ENCODE measurements at regions not wholly inside any gene's neighbourhood (a gene's known extent, or its start where the extent isn't known, plus 50 kb on each side); places are given as distances from the start of the nearest gene placed in this dataset.
"Not testable (repeated sequence)": the region's sequence is repeated elsewhere in the genome, so short reads cannot be mapped to it uniquely, and the experiment has no call there.

DNA sequence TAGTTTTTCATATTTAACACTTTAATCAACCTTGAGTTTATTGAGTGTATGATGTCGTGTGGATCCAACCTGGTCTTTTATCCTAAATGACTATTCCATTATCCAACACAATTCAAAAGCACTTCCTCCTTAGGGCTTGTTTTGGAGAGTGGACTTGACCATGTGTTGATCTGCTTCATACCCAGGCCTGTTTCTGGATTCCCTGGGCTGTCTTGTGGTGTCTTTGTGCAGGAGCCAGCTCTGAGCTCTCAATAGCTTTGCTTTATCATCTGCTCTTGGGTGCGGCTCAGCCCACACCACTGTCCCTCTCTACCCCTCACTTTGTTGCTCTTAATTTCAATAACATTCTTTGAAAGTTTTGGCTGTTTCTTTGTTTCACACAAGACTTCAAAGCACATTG lies 70.9 kb upstream of the CHST15 start:
- DNase-seq (ENCODE audit: low spot score), result no peak

DNA sequence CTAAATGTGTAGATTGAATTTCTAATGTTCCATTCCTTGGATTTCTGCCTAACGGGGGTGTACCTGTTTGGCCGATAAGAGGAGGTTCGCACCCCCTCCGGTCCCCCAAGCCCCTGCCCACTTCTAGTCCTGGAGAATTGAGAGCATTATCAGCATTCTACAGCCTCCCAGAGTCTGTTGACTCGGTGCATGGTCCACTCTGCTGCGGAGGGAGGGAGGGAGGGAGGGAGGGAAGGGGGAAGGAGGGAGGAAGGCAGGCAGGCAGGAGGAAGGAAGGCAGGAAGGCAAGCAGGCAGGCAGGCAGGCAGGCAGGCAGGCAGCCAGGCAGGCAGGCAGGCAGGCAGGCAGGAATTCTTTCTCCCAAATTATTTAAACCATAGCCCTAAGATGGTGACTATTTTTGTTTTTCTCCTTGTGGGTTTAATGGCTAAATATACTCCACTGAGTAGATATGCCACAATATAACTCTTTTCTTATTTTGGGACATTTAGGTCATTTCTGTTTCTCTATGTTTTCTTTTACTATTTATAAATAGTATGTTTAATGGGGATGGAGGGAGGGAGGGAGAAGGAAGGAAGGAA lies 69.5 kb upstream of the CHST15 start:
- no peak for DNase-seq (ENCODE audit: low spot score)

DNA sequence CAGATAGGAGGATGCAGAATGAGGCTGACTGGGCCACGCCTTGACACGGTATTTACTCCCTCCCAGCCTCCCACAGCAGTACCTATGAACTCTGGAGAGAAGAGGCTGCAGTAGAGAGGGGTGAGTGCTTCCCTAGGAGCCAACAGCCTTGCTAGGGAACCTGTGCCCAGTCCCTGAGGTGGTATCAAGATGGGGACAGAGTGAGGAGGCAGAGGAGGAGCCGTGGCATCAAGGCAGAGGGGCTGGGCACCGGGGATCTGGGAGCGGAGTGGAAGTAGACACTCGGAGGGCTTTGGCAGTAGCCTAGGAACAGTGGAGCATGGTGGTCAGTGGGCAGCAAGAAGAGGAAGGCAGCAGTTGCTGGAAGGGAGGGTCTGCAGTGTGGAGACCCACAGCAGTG lies 68.7 kb upstream of the CHST15 start:
- no peak for DNase-seq (ENCODE audit: low spot score)

DNA sequence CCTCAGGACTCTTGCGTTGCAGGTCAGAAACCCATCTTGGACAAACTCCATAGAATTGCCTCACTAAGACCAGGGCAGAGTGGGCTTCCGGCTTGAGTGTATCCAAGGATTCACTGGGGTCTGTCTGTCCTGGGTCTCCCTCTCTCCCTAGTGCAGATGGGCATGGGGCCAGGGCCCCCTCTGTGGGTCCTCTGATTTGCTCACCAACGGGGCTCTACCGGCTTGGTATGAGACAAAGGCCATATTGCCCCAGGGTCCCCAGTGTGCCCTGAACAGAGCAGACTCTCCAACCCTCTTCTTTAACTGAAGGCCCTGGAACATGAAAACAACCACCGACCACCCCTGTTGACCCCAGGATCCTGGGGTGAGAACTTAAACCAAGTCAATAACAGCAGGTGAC lies 68.2 kb upstream of the CHST15 start:
- no peak for DNase-seq (ENCODE audit: low spot score)

DNA sequence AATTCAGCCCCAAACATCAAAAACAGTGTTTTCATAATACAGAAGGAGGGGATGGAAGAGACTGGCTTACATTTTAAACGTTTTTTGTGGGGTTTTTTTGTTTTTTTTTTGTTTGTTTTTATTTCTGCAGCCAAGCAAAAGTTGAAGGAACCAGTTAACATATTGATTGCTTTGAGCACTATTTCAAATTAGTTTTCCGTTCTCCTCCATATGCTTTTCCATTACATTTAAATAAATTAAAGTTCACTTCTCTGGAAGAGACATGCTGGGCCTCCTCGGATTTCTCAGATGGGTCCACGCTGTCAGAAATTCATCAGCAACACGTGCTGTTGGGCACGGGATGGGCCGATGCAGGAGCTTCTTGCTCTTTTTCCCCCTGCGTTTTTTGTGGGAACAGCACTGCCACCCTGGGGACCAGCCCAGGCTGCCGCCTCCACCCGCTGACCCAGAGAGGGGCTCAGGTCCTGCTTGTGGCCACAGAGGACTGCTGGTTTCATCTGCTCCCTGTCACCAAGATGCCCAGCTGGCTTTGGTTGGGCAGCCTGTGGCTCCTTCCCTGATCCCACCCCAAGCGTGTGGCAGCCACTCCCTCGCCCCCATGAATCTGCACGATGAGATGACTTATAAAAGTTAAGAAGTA lies 67.7 kb upstream of the CHST15 start:
- no peak for DNase-seq (ENCODE audit: low spot score)

DNA sequence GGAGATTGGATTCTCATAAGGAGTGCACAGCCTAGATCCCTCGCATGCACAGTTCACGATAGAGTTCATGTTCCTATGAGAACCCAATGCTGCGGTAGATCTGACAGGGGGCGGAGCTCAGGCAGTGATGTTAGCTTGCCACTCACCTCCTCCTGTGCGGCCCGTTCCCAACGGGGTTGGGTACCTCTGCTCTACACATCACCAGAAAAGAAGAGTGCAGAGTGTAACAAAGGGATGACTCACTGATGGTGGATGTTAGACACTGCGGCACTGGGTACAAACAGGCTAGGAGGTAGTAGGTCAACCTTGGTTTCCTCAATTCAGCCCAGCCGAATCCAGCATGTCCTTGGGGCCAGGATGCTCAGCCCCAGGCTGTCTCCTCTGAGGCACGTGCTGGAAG lies 66.8 kb upstream of the CHST15 start:
- DNase-seq (ENCODE audit: low spot score), result no peak

DNA sequence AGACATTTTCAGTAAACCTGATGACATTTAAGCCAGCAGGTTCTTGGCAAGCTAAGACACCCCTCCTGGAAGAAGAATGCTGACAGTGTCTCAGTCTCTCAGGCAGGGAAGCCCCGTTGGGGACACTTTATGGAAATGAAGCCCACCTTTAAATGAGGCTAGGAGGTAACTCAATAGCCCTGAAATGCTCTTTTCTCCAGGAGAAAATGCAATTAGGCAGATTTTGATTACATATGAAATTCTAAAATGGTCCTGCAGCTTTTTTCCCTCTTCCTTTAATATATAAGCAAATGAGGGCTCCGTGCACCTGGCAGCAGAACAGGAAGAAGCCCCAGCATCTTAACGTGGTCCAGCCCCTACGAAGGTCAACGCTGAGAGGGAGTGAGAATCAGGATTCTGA lies 65.8 kb upstream of the CHST15 start:
- no peak for DNase-seq (ENCODE audit: low spot score)

DNA sequence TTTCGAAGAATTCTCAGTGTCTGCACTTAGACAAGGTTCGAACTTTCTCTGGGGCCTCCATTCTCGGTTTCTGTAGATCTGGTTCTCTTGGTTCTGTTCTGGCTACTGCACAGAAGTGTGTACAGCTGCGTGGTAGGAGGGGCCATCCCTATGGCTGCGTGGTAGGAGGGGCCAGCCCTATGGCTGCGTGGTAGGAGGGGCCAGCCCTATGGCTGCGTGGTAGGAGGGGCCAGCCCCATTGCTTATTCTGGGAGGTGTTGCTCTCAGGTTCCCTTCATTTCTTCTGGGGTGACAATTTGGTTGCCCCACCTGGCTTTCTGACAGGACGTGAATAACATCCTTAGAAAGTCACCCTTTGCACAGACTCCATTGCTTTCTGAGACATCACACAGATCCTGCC lies 65.2 kb upstream of the CHST15 start:
- no peak for DNase-seq (ENCODE audit: low spot score)

DNA sequence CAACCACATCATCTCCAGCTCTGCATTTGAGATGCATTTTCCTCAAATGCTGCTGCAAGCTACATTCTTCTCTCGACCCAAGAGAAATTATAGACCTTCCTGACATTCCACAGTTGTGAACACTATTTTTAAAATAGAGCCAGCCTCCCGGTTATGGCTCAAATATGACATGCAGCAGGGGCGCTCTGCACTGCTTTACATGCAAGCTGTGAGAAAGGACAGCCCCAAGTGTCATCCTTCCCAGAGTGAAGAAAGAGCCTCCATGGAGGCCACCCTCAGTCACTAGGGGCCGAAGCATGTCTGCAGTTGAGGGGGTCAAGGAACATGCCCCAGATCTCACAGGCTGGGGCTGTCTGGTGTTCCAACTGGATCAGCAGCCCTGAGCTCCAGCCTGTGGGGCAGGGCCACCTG lies 63.9 kb upstream of the CHST15 start:
- no peak for DNase-seq (ENCODE audit: low spot score)

DNA sequence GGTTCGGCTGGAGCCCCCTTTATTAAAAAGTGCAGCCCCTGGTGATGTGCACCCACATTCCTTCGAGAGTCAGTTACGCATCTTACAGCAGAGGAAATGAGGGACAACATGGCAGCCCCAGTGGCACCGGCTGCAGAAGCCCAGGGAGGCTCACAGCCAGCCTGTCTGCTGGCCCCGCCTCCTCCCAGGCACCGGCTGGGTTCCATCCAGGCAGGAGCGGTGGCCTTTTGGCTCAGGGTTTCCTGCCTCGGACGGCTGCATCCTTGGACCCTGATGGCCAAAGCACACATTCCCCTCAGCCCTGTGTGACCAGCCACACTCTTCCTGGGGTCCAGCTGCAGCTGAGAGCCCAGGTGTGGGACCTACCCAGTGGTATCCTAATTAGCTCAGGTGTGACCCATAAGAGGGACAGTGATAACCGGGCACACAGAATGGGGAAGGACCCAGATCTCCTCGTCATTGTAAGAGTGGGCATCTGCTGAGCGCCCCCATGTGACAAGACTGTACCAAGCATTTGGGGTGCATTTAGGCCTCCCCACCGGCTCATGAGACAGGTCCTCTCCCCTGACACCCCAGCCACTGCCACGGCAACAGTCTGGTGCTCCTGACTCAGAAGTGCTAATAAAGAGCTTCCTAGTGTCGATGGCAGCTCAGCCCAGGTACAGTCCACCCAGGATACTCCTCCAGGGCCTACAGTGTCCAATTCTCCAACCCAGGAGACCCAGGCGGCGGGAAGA lies 63.3 kb upstream of the CHST15 start:
- DNase-seq (ENCODE audit: low spot score), result no peak

DNA sequence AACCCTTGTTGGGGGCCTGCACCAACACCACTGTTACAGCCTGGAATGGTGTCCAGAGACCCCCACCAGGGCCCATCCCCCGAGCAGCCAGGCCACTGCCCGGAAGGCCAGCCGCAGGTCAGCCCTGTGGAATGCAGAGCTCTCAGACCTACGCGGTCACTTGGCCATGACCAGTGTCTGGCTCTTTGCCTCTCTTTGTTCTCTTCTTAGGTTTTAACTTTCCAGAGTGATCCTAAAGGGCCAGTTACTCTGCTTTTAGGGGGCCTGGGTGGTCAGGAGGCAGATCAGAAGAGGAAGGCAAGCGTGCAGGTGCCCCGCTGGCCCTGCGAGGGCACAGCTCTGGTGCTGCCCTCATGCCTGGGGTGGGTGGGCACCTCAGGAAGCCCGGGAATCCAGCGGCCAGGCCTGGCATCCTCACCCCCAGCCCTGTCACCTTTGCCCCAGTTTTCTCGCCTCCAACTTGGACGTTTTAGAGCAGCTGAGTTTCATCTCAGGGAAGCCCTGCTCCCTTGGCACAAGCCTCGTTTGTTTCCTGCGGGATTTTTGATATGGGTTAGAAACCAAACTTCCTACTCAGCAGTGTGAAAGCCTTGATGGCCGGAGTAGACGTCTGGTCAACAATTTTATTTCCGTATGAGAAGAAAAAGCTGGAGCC lies 62.5 kb upstream of the CHST15 start:
- DNase-seq (ENCODE audit: low spot score), result no peak

DNA sequence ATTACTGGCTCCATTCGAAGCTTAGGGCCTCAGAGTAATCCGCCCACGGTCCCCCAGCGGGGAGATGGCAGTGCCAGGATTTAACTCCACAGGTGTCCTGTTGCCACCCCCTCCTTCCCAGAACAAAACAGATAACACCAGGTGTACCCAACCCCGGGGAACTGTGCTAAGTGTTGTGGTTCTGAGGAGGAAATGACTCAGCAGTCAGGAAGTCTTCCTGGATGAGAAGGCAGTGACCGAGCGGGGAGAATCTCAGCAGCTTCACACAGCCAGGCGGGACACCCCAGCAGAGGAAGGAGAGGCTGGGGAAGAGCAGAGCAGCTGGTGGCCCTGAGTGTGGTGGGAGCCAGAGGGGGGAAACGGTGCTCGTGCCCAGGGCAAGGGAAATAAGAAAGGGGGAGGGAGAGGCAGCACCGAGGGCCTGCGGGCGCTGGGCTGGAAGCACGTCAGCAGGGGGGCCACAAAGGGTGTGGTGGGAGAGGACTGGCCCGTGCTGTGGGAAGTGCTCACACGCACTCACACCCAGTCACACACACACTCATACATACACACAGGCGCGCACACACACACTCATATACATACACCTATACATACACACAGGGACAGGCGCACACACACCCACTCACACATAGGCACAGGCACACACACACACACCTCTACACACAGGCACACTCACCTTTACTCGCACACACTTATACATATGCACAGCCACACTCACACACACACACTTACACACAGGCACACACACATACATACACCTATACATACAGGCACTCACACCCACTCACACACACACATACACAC lies 59.8 kb upstream of the CHST15 start:
- DNase-seq (ENCODE audit: low spot score), result peak; percentile 63

DNA sequence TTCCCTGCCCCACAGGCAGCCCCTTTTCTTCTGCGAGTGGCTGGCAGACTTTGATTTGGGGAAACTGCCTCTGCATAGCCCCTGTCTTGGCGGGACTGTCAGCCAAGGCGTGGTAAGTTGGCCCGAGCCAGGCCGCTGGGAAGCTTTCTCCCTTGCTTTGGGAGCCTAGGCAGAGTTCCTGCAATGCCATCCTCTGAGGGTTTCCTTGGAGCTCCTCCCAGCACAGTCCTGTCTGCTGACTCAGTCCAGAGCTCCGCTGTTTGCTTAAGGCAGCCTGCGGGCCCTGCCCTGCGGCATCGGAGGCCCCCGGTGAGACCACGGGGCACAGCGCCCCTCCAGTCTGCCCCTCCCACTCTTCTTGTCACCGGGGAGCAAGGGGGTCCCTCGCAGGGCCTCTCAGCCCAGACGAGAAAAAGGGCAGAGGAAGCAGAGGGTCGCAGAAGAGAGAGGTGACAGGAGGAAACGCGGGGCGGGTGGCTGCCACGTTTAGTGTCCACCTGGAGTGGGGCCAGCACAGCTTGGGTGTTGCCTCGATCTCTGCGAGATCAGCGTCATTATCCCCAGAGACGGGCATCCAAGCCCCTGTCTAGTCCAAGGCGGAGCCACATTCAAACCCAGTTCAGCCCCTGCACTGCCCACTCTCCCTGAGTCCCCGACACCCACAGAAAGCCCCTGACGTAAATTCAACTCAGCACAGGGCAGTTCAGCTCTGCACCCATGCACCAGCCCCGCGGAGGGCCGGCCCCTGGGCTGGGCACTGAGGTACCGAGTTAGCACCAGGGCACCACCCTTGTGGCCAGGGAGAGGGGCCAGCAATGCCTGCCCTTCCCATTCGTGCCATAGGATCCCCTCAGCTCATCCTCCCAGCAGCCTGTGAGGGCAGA lies 59.0 kb upstream of the CHST15 start:
- DNase-seq (ENCODE audit: low spot score), result no peak

DNA sequence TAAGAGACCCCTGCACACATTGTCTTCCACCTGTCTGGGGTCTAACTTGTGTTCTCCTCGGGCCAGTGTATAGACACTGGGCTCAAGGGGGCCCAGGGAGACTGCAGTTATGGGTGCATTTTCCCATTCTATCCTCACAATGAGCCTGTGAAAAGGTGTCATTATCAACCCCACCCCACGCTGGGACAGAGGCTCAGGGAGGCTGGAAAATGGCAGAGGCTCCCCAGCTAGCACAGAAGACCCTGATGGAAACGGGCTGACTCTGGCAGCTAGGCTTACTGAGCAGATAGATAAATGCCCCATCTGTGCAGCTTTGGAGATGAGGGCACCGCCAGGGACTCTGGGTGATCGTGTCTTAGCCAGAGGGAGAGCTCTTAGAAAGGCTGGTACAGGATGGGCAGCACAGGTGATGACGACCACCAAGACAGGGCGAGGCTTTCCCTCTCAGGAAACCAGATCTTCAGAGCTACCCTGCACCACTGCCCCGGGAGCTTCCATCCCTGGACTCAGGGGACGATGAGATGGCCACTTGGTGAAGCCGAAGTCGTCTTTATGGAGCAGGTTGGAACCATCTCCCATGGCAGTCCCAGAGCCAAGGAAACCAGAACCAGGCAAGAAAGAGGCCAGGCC lies 58.2 kb upstream of the CHST15 start:
- DNase-seq (ENCODE audit: low spot score), result no peak

DNA sequence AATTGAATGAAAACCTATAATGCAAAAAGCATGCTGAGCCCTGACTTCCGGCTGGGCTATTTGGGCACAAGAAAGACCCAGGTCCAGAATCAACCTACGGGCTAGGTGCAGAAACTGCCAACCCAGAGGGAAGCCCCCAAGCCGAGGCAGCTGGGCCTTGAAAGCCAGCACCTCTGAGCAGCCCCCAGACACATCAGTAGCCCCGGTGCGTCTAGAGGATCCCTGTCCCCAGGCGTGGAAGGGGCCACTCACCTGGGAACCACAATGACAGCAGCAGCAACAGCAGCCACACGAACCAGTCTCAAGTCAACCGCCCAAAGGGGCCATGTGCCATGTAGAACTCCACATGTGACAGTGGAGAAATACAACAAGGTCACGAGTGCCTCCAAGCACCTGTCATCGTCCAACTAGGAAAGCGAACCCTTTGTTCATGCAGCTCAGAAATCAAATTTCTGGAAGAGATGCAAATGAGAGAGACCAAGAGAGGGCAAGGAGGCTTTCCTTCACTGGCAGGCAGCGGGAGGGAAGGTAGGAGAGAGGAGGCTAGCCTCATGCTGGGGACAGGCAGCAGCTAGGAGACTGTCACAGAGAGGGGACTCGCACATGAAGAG lies 57.5 kb upstream of the CHST15 start:
- DNase-seq (ENCODE audit: low spot score), result no peak

DNA sequence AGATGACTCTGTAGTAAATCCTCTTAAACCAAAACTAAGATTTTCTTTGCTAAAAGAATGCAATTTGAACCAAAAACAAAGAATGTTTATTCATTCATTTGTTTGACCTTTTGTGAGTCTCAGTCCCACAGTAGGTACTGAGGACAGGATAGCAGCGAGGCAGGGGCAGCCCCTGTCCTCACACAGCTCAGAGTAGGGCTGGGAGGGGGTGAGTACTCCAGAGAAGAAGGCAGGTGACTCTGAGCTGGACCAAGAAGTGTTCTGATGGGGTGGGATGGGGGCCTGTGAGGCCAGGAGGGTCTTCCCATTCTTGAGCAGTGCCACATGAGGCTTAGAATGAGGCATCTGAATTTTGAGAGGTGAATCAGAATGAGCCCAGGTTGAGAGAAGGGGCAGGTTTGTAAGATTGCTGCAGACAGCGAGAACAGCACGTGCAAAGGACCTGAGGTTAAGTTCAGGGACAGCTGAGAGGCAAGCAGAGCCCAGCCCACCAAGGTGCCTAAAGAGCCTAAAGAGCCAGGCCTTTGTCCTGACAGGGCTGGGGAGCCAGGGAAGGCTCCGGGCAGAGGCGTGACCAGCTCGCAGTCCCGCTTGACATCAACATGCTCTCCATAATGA lies 56.9 kb upstream of the CHST15 start:
- DNase-seq (ENCODE audit: low spot score), result no peak

DNA sequence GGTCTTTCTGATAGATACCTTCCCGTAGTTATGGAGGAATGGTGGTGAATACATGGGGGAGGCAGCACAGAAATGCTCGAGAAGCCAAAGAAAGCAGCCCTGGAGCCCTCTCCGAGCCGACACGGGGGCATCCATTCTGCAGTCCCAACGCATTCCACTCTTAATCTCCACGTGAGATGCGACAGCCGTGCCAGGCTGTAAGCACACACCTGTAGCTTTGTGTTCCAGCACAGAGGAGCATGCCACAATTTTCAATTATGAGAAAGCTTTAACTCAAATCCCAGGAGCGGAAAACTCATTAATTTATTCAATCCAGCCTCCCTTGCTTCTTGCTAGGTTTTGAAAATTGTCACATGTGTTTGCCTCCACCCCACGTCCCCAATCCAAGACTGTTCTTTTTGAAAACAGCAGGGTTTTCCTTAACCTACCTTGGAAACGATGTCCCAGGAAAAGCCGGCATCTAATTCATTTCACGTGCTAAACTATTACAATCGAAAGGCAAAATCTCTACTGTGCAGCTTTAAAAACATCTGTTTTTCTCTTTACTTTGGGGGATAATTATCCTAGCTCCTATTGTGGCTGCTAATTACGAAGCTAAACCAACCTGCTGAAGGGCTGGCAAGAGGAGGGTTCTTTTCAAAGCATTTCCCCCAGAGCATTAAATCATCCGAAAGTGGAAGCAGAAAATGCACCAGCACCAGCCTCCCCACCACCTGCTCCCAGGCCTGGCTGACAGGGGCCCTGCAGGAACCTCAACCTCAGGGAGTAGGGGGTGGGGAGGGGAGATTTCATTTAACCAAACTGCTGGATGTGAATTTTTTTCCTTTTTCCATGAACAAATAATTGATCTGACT lies 56.0 kb upstream of the CHST15 start:
- DNase-seq (ENCODE audit: low spot score), result no peak

DNA sequence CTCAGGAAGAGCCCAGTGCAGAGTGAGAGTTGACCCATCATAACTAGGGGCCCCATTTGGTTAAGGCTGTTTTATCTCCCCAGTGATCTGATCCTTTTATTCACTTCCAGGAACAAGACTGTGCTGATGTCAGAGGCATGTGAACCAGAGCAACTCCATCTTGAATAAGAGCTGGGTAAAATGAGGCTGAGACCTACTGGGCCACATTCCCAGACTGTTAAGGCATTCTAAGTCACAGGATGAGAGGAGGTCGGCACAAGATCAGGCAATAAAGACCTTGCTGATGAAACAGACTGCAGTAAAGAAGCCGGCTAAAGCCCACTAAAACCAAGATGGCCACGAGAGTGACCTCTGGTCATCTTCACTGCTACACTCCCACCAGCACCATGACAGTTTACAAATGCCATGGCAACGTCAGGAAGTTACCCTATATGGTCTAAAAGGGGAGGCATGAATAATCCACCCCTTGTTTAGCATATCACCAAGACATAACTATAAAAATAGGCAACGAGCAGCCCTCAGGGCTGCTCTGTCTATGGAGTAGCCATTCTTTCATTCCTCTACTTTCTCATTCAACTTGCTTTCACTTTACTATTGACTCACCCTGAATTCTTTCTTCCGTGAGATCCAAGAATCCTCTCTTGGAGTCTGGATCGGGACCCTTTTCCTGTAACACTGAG lies 55.3 kb upstream of the CHST15 start:
- not testable (repeated sequence) for DNase-seq (ENCODE audit: low spot score)

Data from activated CD4-positive, alpha-beta T cell treated with anti-CD3 and anti-CD28 coated beads, Interleukin-2, Interleukin-4, amounts not matched to agents 100 ng/mL and 50 ng/mL, durations not matched to agents 16 hours and 8 hours (primary cell).